CD4-positive, alpha-beta T cell (primary cell): ENCODE measurements at regions not wholly inside any gene's neighbourhood (a gene's known extent, or its start where the extent isn't known, plus 50 kb on each side); places are given as distances from the start of the nearest gene placed in this dataset.

Source experiments
- ATAC-seq: fragments of 200-7000 bp; cut with Tn5 transposase; one replicate; pipeline ENCODE4 v1.10.0; 2022; ENCODE audit warnings: mild to moderate bottlenecking; ENCODE audit not compliant: poor library complexity
- CTCF ChIA-PET: fragments of 350-600 bp; sonication (Branson Sonifier 250); formaldehyde crosslinking; loops from one replicate; lab custom pipeline; 2021; ENCODE audit warnings: antibody characterized with exemption, inconsistent platforms; lab: Charles Lee
- POLR2A ChIA-PET: fragments of 350-600 bp; sonication (Branson Sonifier 250); formaldehyde crosslinking; loops from one replicate; lab custom pipeline; 2021; ENCODE audit warnings: antibody characterized with exemption, inconsistent platforms; lab: Charles Lee
- DNase-seq, 14 experiments: peaks; one replicate each; pipeline ENCODE4 v3.0.0-alpha.2; 2013 to 2020; ENCODE audit warnings: mixed read lengths in 2 of 14
- H3K27ac ChIP-seq, 2 donors: one replicate each; pipeline versions ENCODE4 v1.5.1 to v1.7.0; 2013; ENCODE audit warnings: low read length in 2 of 2, low read depth in 1 of 2, mild to moderate bottlenecking in 1 of 2
- H3K27me3 ChIP-seq, 2 experiments: 1 replicate in 1 of 2; 2 replicates in 1 of 2; pipeline versions ENCODE4 v1.6.1 to v1.7.0; 2013; ENCODE audit warnings: low read length in 2 of 2, control low read depth in 1 of 2, mild to moderate bottlenecking in 1 of 2, moderate library complexity in 1 of 2; ENCODE audit not compliant: insufficient read depth in 2 of 2, control insufficient read depth in 1 of 2
- H3K36me3 ChIP-seq: one replicate; pipeline ENCODE4 v1.6.1; 2013; ENCODE audit warnings: low read length, control low read depth; ENCODE audit not compliant: insufficient read depth
- H3K4me1 ChIP-seq: one replicate; pipeline ENCODE4 v1.6.1; 2013; ENCODE audit warnings: low read length, control low read depth; ENCODE audit not compliant: insufficient read depth
- H3K4me3 ChIP-seq: one replicate; pipeline ENCODE4 v1.5.1; 2013; ENCODE audit warnings: mild to moderate bottlenecking, low read length, moderate library complexity
- H3K9me3 ChIP-seq, 2 experiments: 1 replicate in 1 of 2; 2 replicates in 1 of 2; pipeline versions ENCODE4 v1.6.1 to v1.7.0; 2013; ENCODE audit warnings: low read length in 2 of 2, mild to moderate bottlenecking in 2 of 2, control low read depth in 1 of 2, moderate library complexity in 1 of 2; ENCODE audit not compliant: control insufficient read depth in 1 of 2, insufficient read depth in 1 of 2
- H3K27ac Mint-ChIP-seq: one replicate; pipeline ENCODE4 v1.8.0; 2020; ENCODE audit warnings: mixed read lengths
- H3K27me3 Mint-ChIP-seq: one replicate; pipeline ENCODE4 v1.8.0; 2021; ENCODE audit warnings: mixed read lengths
- H3K36me3 Mint-ChIP-seq: one replicate; pipeline ENCODE4 v1.8.0; 2021; ENCODE audit warnings: low read depth, mixed read lengths
- H3K4me1 Mint-ChIP-seq: one replicate; pipeline ENCODE4 v1.8.0; 2021; ENCODE audit warnings: low read depth, mixed read lengths
- H3K4me3 Mint-ChIP-seq: one replicate; pipeline ENCODE4 v1.8.0; 2020; ENCODE audit warnings: mild to moderate bottlenecking, mixed read lengths
- H3K9me3 Mint-ChIP-seq: one replicate; pipeline ENCODE4 v1.8.0; 2020; ENCODE audit warnings: mixed read lengths
- CTCF ChIP-seq: fragments of 200-600 bp; IDR thresholded peaks from one replicate; pipeline ENCODE4 v1.8.0; 2022; ENCODE audit warnings: antibody characterized with exemption, mild to moderate bottlenecking
- intact Hi-C, 2 experiments: fragments of 100-400 bp; cut with DNase I in 1 of 2; cut with micrococcal nuclease in 1 of 2; formaldehyde crosslinking; loops; one replicate each; pipeline versions ENCODE4 v1.15.1 to v1.9.0; 2023 to 2025; cut with DNase I, micrococcal nuclease

GRCh38 chrX:45773572-45773971 is 572.9 kb upstream of the DIPK2B start:
- H3K27ac ChIP-seq, result no peak overlapping the region
- no peaks in the 10 kb centered on the region for H3K9me3 Mint-ChIP-seq
- ATAC-seq, result no peak
- peaks cover 16% of the 10 kb centered on the region for H3K36me3 Mint-ChIP-seq
- no peak for TF ChIP-seq CTCF
- no peak overlapping the region for H3K4me3 Mint-ChIP-seq
- H3K36me3 ChIP-seq, result no peaks in the 10 kb centered on the region
- ChIA-PET CTCF (interaction anchor here (1.4 kb wide), 1 partner anchor 27 kb away, joined by 6 read pairs; no protein-coding TSS in a partner anchor), POLR2A (interaction anchor here (0.7 to 3.0 kb wide), 3 partner anchors 16 to 33 kb away, joined by 3 to 18 read pairs (median 4); no protein-coding TSS in a partner anchor)
- peaks cover 26% of the 10 kb centered on the region for H3K4me1 ChIP-seq
- no peak for DNase-seq
- H3K4me1 Mint-ChIP-seq, result peaks cover 87% of the 10 kb centered on the region
- intact Hi-C loops, result no loop called here
- peak overlapping the region; percentile 97 for H3K27ac Mint-ChIP-seq
- no peaks in the 10 kb centered on the region for H3K27me3 Mint-ChIP-seq
- H3K4me3 ChIP-seq, result no peak overlapping the region
- H3K9me3 ChIP-seq, result no peaks in the 10 kb centered on the region
- no peaks in the 10 kb centered on the region for H3K27me3 ChIP-seq

- Histone ChIP-seq H3K27ac (peak overlapping the region; percentile 61 to 72), H3K9me3 (no peaks in the 10 kb centered on the region), H3K4me1 (peaks cover 26% of the 10 kb centered on the region), H3K36me3 (no peaks in the 10 kb centered on the region), H3K27me3 (no peaks in the 10 kb centered on the region), H3K4me3 (peak overlapping the region; percentile 34)
- DNase-seq (peak; percentile 10 to 86 (median 44)), ATAC-seq (peak; percentile 75)
- ChIA-PET POLR2A (interaction anchor here (1.7 to 5.1 kb wide), 5 partner anchors 13 to 80 kb away, joined by 3 to 34 read pairs (median 19); no protein-coding TSS in a partner anchor), CTCF (no interaction called here)
- Mint-ChIP-seq H3K36me3 (peaks cover 16% of the 10 kb centered on the region), H3K4me1 (peaks cover 88% of the 10 kb centered on the region), H3K27me3 (no peaks in the 10 kb centered on the region), H3K27ac (peak overlapping the region; percentile 97), H3K4me3 (peak overlapping the region; percentile 86), H3K9me3 (no peaks in the 10 kb centered on the region)
- intact Hi-C loops, result loop anchor here in 1 of 2 experiments (1.0 to 2.0 kb wide), 3 partner anchors 15 to 77 kb away; no protein-coding TSS in a partner anchor
- no peak for TF ChIP-seq CTCF
Observed at GRCh38 chrX:45771560-45772340, 571.1 kb upstream of the DIPK2B start.

- H3K4me3 ChIP-seq, result peak overlapping the region; percentile 34
- H3K36me3 Mint-ChIP-seq, result peaks cover 16% of the 10 kb centered on the region
- no peaks in the 10 kb centered on the region for H3K27me3 Mint-ChIP-seq
- ATAC-seq, result no peak
- H3K36me3 ChIP-seq, result no peaks in the 10 kb centered on the region
- POLR2A ChIA-PET, result interaction anchor here (1.2 to 5.1 kb wide), 8 partner anchors 12 to 898 kb away, joined by 3 to 34 read pairs (median 12); partner anchors contain the start of gene KDM6A
- no peak for TF ChIP-seq CTCF
- H3K27ac ChIP-seq, result peak overlapping the region; percentile 55 to 61
- H3K9me3 ChIP-seq, result no peaks in the 10 kb centered on the region
- peaks cover 88% of the 10 kb centered on the region for H3K4me1 Mint-ChIP-seq
- no peaks in the 10 kb centered on the region for H3K27me3 ChIP-seq
- peaks cover 26% of the 10 kb centered on the region for H3K4me1 ChIP-seq
- peak overlapping the region; percentile 86 for H3K4me3 Mint-ChIP-seq
- DNase-seq, result peak in 2 of 14 experiments; percentile 25 to 31
- CTCF ChIA-PET, result no interaction called here
- no peaks in the 10 kb centered on the region for H3K9me3 Mint-ChIP-seq
- intact Hi-C loops, result loop anchor here in 1 of 2 experiments (2.0 kb wide), 2 partner anchors 14 to 78 kb away; no protein-coding TSS in a partner anchor
- peak overlapping the region; percentile 97 for H3K27ac Mint-ChIP-seq
Observed at GRCh38 chrX:45771114-45771513, 570.4 kb upstream of the DIPK2B start.
